GM18867 (cell line): ENCODE measurements at regions not wholly inside any gene's neighbourhood (a gene's known extent, or its start where the extent isn't known, plus 50 kb on each side); places are given as distances from the start of the nearest gene placed in this dataset.
"Not testable (repeated sequence)": the region's sequence is repeated elsewhere in the genome, so short reads cannot be mapped to it uniquely, and the experiment has no call there.

Experiments used
- ATAC-seq: cut with Tn5 transposase; IDR thresholded peaks from one replicate; pipeline ENCODE4 v1.9.1; 2021; ENCODE audit warnings: mild to moderate bottlenecking, moderate library complexity; ENCODE audit not compliant: unreplicated experiment

DNA sequence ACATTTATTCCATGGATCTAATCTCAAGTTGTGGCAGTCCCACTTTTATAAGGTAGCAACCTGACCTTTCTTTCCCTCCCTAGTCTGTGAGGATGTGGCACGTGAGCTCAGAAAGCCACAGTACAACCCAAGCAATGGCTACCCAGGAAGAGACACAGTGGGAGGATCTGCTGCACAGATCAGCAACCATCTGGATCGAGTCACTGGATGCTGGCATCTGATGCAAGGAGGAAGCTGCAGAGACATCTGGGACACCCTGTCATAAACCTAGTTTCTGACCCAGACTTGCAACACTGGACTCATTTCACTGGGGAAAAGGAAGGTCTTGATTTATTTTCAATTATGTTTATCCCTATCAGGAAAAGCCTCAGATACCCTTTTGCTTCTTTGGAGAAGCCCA is 327.1 kb downstream of the PAPSS1 start:
- no peak for ATAC-seq

DNA sequence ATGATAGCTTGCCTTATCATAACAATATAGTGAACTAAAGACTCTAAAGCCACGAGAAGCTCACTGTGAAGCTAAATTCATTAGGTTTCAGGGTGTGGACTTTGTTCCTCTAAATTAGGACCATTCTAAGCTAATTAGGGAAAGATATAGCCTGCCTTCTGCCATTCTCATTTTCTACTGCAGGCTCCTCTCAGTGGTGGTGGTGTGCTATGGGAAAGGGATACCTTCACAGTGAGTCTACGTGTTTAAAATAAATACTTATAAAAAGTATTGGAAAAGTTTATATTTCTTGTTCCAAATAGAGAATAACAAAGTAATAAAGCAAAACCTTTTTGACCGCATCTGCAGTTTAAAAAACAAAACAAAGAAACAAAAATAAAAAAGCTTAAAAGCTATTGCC is 327.7 kb downstream of the PAPSS1 start:
- ATAC-seq, result no peak

DNA sequence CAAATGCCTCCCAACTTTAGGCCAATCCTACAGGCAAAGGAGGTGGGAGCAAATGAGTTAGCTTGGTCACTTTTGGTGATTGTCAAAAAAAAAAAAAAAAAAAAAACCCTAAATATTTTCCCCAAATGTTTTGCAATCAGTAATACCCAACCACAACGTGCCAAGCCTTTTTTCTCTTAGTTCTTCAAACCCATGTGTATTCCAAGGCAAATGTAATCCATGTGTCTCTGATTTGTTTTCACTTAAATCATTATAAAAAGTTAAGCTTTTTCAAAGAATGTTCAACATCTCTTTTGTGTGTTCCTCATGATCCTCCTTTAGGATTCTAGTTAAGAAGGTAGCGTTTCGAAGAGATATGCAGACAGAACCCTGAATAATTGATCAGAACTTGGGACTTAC is 328.4 kb downstream of the PAPSS1 start:
- ATAC-seq, result no peak

DNA sequence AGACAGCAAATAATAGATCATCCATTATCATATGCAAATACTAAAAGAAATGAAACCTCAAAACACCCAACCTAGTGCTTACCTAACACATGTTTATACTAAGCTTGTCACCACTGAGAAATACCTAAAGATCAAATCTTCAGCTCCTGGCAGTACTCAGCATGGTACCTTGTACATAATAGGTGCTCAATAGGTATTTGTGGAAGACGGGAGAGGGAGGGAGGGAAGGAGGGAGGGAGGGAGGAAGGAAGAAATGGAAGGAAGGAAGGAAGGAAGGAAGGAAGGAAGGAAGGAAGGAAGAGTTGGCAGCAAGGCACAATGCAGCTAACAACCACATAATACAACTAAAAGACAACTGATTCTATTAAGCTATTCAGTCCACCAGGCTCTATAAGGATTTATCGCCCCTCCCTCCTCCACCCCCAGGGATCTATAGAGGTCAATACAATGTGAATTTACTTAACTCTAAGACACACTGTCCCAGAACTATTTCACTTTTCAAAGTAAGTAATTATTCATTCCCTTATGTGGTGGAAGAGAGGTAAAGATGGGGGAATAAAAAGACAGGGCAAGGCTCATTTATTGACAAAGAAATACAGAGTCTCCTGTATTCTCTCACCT is 328.9 kb downstream of the PAPSS1 start:
- no peak for ATAC-seq

DNA sequence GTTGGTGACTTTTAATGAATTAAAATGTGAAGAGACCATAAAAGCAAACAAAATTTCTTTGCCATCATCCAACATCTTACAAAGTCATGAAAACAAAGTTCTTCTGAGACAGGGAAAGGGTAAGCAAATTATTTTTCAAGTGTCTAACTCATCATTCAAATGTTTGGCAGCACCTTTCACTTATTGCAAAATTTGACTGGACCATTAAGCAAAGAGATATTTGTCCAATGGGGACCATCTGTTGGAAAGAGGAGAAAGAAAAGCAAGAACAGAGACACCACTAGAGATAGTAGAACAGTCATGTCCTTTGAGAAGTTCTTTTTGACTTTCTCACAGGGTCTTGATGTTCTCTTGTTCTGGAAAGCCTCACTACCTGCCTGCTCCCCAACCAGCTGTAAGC is 330.1 kb downstream of the PAPSS1 start:
- no peak for ATAC-seq

DNA sequence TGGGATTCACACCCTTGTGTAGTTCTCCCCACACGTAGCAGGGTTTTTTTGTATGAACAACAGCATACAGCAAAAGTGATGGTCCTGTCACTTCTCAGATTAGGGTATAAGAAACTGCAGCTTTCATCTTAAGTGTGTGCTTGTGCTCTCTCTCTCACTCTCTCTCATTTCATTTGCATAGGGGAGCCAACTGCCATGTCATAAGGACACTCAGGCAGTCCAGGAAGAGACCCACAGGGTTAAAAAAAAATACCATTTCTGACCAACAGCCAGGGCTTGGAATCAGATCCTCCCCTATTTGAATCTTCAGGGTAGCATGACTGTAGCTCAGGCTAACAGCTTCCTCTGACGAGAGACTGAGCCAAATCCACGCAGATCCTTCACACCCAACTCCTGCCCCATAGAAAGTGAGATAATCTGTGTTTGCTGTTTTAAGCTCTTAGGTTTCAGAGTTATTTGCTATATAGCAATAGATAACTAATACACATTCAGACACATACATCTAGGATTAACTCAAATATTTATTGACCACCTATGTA is 331.2 kb downstream of the PAPSS1 start:
- peak; percentile 77 for ATAC-seq

DNA sequence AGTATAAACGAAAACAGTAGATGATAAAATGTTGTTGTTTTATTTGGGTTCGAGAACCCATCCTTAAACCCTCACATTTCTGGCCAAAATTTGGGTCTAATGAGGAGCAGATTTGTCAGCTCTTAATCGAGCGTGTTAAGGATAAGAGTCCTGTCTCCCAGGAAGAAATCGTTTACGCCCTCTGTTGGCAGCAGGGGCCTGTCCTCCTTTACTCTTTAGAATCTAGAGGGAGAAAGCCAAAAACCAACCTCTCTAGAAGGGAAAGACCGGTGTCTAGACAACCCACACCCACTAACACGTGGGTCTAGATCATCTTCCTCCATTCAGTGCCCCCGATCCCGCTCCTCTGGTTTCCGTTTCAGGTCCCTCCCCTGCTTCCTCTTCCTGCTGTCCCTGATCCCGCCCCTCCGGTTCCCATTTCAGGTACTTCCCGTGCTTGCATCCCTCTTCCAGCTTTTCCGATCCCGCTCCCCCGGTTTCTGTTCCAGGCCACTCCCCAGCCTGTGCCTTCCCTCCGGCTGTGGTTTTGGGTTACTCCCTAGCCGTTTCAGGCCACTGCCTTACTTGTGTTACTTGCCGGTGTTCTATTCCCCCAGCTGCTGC is 339.1 kb downstream of the PAPSS1 start:
- no peak for ATAC-seq

DNA sequence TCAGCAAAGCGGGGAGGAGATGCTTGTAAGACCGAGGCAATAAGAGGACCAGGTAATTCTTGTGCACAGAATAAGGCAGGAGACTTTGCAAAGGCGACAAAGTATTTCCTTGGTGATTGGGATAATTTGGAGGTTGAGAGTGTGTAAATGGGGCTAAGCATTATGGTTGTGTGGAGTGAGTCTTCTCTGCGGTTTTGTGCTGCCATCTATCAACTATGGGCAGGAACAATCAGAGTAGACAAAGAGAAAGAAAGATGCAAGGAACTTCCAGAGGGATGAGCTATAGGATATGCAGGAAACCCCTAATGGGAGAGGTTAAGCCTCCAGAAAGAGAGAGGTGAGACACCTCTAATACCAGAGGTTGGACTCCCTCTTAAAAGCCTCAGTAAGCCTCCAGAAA is 339.8 kb downstream of the PAPSS1 start:
- ATAC-seq, result no peak

DNA sequence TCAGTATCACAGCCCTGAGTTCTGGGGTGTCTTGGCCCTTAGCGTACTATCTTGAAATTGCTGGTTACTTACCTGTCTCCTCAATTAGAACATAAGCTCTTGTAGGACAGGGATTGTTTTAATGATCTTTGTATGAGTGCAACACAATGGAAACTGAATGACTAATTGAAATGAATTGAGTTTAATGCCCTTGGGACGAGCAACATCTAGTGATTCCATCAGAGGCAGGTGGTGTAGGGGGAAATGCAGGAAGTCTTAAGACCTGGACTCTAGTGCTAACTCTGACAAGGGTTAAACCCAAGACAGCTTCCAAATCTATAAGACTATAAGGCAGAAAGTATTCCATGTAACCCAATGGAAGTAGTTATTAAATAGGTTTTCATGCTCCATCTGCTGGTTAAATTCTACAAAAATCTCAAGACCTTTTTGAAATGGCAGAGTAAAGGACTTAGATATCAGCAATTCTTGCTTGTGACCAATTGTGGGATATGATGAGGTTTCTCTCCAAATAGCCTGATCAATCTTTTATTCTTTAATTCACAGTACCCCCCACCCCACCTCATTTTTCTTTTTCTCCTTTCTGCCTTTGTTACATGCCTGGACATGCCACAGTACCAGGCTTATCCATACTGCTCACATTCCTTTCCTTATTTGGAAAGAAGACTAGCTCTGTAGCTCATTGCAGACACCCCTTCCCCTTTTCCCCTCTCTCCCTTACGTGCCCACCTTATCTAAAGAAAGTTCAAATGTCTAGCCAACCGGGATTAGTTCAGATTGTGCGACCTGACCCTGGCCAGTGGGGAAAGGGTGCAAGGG is 340.8 kb downstream of the PAPSS1 start:
- no peak for ATAC-seq

DNA sequence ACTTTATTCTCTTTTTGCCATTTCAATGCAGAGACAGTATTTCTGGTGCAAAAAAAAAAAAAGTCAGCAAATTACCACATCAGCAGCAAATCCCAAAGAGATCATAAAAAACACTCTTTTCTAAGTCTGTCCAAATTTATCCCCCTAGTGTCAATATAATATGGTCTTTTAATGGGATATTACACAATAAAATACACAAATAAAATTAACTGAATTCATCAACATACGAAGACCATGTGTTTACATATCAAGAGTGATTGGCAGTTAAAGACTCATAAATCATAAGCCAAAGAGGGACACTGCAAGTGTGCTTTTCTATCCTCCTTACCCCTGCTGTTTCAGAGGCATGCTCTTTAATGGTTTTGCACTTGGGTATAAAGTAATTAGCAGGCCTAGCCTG is 340.2 kb upstream of the DKK2 start:
- ATAC-seq, result no peak

DNA sequence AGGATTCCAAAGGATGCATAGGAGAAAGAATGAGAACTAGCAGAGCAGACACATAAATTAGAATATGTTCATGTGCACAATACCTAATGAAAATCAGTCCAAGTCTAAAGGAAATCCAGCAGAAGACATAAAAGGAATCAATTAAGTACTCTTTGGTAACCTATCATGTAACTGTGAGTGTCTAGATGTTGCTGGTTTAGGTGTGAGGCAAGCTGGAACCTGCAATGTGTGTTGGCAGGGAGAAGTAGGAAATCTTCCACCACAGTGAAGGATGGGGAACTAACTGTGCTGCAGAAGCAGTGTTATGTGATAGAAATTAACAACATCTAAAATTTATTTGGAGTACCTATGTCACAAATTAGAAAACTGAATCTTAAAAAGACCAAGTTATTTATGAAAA is 330.8 kb upstream of the DKK2 start:
- no peak for ATAC-seq

DNA sequence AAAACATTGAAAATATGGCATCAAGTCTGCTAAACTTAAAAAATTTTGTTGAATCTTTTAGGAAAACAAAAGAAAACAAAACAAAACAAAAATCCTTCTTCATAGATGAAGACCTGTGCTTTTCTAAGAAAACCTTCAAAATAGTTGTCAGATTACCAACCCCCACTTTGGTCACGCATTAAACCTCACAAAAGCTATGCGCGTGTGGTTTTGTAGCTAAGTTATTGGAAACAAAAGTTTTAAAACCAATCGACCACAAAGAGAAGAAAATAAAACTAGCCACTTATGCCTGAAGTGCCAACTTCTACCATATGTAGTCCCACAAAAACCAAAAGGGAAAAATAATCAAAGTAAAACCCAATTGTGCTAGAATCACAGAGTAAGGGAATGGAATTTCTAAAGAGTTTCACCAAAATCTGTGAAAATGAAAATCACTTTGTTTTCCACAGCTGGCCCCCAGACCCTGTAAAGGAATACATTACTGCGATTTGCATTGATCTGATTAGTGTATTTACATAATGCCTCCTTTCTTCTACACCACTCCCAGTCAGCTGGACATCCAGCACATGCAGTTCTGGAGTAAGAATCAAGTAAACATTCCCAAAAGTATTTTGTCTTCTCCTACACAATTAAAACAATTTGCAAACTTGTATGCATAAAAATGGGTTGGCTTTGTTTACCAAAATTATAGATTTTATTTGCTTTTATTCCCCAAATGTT is 330.1 kb upstream of the DKK2 start:
- ATAC-seq, result no peak

DNA sequence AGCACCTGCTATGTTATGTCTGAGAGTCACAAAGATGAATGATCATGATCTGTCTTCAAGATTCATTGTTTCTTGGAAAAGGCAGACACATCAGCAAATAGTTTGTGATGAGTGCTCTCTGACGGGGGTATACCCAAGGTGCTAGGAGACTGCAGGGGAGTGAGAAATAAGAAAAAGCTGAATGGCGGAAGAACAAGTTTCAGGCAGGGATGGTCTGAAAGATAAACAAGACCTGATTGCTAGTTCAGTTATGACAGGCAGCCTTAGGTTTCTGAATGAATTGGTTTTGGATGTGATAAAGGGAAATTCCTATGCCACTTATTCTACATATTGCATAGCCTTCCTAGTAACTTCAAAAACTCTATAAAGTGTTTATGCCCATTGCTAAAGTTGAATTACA is 327.0 kb upstream of the DKK2 start:
- no peak for ATAC-seq

DNA sequence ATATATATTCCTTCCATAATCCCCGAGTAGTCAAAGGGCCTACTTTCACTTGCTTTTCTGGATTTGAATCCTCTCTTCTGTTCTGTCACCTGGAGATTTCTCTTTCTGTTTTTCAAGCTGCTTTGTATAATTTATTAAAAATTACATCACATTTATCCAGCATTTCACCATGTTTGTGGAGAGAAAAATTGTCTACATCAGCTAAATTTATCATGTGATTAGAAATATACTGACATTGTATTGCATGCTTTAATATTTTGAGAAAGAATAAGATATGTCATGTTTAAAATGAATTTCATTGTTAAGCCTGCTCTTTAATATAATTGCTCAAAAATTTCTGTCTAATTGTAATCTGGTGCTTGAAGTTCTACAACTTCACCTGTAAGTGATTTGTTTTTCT is 323.1 kb upstream of the DKK2 start:
- no peak for ATAC-seq

DNA sequence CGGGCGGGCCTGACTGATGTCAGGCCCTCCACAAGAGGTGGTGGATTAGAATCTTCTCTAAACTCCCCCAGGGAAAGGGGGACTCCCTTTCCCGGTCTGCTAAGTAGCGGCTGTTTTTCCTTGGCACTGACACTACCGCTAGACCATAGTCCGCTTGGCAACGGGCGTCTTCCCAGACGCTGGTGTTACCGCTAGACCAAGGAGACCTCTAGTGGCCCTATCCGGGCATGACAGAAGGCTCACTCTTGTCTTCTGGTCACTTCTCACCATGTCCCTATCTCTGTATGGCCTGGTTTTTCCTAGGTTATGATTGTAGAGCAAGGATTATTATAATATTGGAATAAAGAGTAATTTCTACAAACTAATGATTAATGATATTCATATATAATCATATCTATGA is 318.2 kb upstream of the DKK2 start:
- ATAC-seq, result not testable (repeated sequence)

DNA sequence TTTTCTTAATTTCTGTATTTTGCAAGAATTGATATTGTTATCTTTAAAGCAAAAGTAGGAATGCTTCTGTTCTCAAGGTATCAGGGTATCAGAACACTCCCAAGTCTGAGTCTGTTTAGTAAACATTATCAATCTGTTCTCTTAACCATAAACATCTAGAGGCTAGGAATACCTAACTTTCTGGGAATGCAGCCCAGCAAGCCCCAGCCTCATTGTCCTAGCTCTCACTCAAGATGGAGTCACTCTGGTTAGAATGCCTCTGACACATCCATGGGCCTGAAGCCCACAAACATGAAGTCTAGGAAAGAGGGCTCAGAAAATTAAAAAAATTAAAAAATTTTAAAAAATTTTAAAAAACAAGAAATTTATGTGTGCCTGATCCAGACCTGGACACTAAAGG is 315.1 kb upstream of the DKK2 start:
- ATAC-seq, result no peak

DNA sequence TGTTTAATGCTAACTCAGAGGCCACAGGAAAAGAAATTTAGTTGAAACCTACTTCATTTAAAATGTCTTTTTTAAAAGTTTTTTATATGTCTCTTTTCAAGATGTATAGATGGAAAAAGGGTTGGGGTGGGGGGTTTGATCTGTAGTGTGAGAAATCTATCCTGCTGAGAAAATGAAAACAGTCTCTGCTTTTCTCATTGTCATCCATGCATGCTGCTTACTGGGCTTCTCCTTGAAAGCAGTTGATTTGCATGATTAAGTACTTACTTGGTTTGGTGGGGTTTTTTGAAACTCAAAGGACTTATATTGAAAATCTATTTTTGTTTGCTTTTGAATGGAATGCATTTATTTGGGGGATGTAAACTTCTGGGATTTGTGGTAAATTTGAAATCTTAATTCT is 313.6 kb upstream of the DKK2 start:
- no peak for ATAC-seq

DNA sequence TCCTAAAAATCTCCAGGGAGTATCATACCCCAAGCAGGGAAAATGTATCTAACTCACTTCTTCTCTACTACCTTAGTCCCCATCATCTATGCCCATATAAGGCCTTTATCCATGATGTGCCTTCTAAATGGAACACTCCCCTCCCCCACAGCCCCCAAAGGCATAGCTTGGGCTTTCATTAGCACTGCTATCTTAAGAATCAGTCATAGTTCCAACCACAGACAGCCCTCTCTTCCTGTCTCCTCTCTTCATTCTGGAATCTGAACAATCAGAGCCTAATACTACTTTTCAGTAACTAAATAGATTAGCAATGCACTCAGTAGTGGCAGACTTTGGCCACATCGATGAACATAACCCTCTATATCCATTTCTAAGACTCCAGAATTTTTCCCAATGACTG is 313.2 kb upstream of the DKK2 start:
- ATAC-seq, result no peak

DNA sequence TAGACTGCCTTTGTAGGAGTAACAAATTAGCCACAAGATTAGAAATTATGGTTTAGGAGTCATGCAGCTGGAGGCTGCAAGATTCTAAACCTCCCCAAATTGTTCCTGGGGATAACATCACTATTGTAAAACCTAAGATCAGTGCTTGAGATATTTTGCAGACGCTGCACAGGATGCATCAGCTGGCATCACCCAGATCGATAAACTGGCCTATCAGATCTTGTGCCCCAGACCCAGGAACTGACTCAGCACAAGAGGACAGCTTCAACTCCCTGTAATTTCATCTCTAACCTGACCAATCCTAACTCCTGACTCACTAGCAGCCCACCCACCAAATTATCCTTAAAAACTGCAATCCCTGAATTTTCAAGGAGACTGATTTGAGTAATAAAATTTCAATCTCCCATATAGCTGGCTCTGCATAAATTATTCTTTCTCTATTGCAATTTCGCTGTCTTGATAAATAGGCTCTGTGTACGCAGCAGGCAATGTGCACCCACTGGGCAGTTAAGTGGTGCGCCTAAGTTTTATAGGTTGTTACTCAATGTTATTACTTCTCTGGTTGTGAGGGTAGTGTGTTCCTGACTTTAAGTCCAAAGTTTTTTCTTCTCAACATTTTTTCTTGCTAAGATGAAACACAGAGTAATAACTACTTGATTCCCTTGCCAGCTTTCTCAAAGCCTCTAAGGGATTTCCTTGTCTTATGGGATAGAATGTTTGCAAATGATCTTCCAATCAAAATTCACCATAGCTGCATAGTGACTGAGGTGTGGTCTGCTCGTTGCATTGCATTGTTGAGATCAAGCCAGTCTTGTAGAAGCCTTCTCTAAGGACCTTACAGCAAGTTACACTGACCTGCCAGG is 312.3 kb upstream of the DKK2 start:
- no peak for ATAC-seq

DNA sequence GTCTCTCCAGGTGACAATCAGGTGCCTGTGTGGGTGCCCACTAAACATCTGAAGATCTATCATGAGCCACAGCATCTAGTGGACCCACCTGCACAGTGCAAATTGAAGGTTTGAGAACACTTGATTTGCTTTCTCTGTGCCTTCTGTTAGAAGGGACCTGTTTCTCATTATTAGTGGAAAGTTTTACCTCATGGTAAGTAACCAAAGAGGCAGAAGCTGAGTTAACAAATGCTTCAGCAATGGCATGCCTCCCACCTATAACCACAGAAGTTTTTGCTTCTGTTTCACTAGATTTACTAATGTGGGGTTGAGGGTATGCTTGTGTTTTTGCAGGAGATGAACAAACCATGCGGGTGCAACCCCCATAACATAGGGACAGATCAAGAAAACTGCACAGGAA is 297.4 kb upstream of the DKK2 start:
- ATAC-seq, result no peak

DNA sequence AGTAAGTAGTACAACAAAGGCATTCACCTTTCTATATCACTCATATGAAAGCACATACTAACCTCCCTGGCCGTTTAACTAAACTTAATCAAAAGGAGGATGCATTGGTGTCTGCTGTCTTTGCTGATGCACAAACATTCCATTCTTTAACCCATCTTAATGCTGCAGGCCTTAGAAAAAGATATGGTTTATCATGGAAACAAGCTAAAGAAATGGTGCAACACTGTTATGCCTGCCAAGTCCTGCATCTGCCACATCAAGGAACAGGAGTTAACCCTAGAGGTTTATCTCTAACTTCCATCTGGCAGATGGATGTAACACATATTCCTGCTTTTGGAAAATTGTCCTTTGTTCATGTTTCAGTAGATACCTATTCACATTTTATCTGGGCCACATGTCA is 296.5 kb upstream of the DKK2 start:
- not testable (repeated sequence) for ATAC-seq
